Stimulated activated CD4-positive, alpha-beta T cell treated with anti-CD3 and anti-CD28 coated beads, Interleukin-2, amount 100 ng/mL, for 24 hours (primary cell): ENCODE measurements at regions not wholly inside any gene's neighbourhood (a gene's known extent, or its start where the extent isn't known, plus 50 kb on each side); places are given as distances from the start of the nearest gene placed in this dataset.

Source experiments
- DNase-seq, 2 donors: peaks; one replicate each; pipeline ENCODE4 v3.0.0-alpha.2; 2020

DNA sequence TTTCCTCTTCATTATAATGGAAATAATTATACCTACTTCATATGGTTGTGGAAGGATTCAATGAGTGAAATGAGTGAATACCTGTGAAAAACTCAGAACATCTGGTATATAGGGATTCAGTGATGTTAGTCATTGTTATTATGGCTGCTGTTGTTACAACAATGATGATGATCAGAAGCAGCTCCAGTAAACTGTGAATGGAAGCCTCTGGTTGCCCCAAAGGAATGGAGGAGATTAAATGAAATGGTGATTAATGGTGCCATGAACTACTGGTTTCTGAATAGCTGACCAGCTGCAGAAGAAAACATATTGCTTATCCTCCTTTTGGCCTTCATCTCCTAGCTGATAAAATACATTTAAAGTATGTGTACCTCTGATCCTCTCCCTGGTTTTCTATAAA is 372.0 kb downstream of the ARHGEF28 start:
- DNase-seq = no peak

GRCh38 chr5:73996151-73996755 is 370.3 kb downstream of the ARHGEF28 start:
- DNase-seq = no peak

- DNase-seq = no peak
These were observed 369.0 kb downstream of the ARHGEF28 start for GRCh38 chr5:73994963-73995362.
